Spleen (tissue), 7 donors: ENCODE measurements at regions not wholly inside any gene's neighbourhood (a gene's known extent, or its start where the extent isn't known, plus 50 kb on each side); places are given as distances from the start of the nearest gene placed in this dataset.
"Not testable (repeated sequence)": the region's sequence is repeated elsewhere in the genome, so short reads cannot be mapped to it uniquely, and the experiment has no call there.

Source experiments
- CTCF ChIP-seq, 11 experiments: fragments of 200-600 bp in 7 of 11; fragments of 450-650 bp in 4 of 11; sonication (generic) in 4 of 11; IDR thresholded peaks in 8 of 11; conservative IDR thresholded peaks in 3 of 11; 1 replicate in 7 of 11; 2 replicates in 4 of 11; pipeline versions ENCODE4 v1.4.0 to v1.8.0; 2016 to 2021; ENCODE audit warnings: antibody characterized with exemption in 11 of 11, inconsistent platforms in 4 of 11, mild to moderate bottlenecking in 1 of 11
- POLR2A ChIP-seq, 3 donors: fragments of 450-650 bp; IDR thresholded peaks; one replicate each; pipeline ENCODE4 v1.5.1; 2017; ENCODE audit warnings: antibody characterized with exemption in 3 of 3, mild to moderate bottlenecking in 1 of 3
- POLR2AphosphoS5 ChIP-seq, 3 donors: sonication (generic); formaldehyde crosslinking; IDR thresholded peaks; one replicate each; pipeline ENCODE4 v1.5.1; 2017; ENCODE audit warnings: antibody characterized with exemption in 3 of 3
- donor health status: DM: no; HTN: no; CAD: no; lungs with moderate emphysema.
- donor health status: DM: no; HTN: no; CAD: no.
- donor health status: DM: no; HTN: no; CAD: no.

GRCh38 chr15:44870125-44870524 lies 86.4 kb upstream of the TERB2 start:
- TF ChIP-seq CTCF (IDR thresholded peaks at IDR 0.05 in 8 of 11, conservative IDR thresholded peaks at IDR 0.05 in 3 of 11); POLR2AphosphoS5 (IDR thresholded peaks at IDR 0.05); POLR2A (IDR thresholded peaks at IDR 0.05): not testable (repeated sequence)
